ENCODE measurements at regions not wholly inside any gene's neighbourhood (a gene's known extent, or its start where the extent isn't known, plus 50 kb on each side); places are given as distances from the start of the nearest gene placed in this dataset.

DNA sequence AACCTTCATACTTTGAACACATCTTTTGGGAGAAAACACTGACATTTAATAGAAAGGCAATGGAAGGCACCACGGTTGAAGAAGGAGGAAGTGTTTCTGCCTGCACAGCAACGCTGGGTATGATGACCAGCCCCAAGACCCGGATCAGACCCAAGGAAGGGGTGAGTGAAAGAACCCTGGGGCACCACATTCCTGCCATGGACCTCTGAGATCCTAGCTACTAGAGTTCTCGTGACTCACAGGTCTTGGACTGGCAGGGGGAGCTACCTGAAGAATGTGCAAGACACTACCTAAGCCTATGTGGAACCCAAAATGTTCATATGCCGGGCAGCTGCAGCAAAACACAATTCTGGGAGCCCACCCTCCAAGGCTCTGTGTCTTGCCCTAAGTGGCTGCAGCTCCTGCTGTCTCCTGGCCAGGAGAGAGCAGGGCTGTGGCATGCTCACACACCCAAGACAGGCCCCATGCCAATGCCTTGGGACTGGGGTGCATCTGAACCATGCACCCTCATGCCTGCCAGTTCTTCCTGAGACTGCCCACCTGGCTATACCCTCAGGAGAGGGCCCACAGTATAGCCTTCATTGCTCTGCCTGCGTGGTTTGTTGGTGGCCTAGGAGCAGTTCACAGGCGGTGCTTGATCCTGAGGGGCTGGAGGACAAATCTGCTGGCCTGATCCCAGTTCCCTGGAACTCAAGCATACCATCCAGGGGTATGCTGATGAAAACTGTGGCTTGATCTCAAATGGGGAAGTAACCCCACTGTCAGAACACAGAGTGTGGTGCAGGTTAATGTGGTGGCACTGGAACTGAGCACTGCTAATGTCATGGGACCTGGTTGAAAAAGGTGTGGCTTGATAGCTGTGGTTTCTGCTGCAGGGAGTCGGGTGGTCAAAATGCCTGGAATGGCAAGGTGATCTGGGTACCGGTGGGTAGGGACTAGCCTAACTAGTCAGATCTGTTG lies 353.3 kb upstream of the ARHGEF26 start:
- TF ChIP-seq POLR2A (IDR thresholded peaks at IDR 0.05) (no peak), EP300 (IDR thresholded peaks at IDR 0.05) (no peak)

All from suprapubic skin (tissue), 2 donors.